ENCODE measurements at regions not wholly inside any gene's neighbourhood (a gene's known extent, or its start where the extent isn't known, plus 50 kb on each side); places are given as distances from the start of the nearest gene placed in this dataset.

- POLR2A ChIA-PET = no interaction called here
- no peak overlapping the region for H3K4me3 ChIP-seq (ENCODE audit: low read depth, low read length)
- H3K27me3 ChIP-seq (ENCODE audit: control insufficient read depth, insufficient read depth, low read length) = no peaks in the 10 kb centered on the region
- H3K9me3 ChIP-seq (ENCODE audit: control insufficient read depth, insufficient read depth, low read length) = peaks cover 37% of the 10 kb centered on the region
- H3K27ac ChIP-seq (ENCODE audit: low read depth, low read length) = no peak overlapping the region
- CTCF ChIA-PET = no interaction called here
- DNase-seq (ENCODE audit: low read depth, low spot score) = no peak
- TF ChIP-seq CTCF (IDR thresholded peaks at IDR 0.05; ENCODE audit: low read depth, low read length) = no peak
These were observed 199.0 kb downstream of the BCL11B start for GRCh38 chr14:99072956-99073355.

GRCh38 chr14:99073431-99073830, 198.6 kb downstream of the BCL11B start:
- no peak overlapping the region for H3K4me3 ChIP-seq (ENCODE audit: low read depth, low read length)
- peaks cover 34% of the 10 kb centered on the region for H3K9me3 ChIP-seq (ENCODE audit: control insufficient read depth, insufficient read depth, low read length)
- ChIA-PET CTCF (no interaction called here), POLR2A (no interaction called here)
- H3K27me3 ChIP-seq (ENCODE audit: control insufficient read depth, insufficient read depth, low read length) = no peaks in the 10 kb centered on the region
- TF ChIP-seq CTCF (IDR thresholded peaks at IDR 0.05; ENCODE audit: low read depth, low read length) = no peak
- no peak for DNase-seq (ENCODE audit: low read depth, low spot score)
- no peak overlapping the region for H3K27ac ChIP-seq (ENCODE audit: low read depth, low read length)

GRCh38 chr14:99075061-99075460, 196.9 kb downstream of the BCL11B start:
- H3K9me3 ChIP-seq (ENCODE audit: control insufficient read depth, insufficient read depth, low read length) = peaks cover 33% of the 10 kb centered on the region
- no peak overlapping the region for H3K27ac ChIP-seq (ENCODE audit: low read depth, low read length)
- CTCF ChIA-PET = no interaction called here
- no peaks in the 10 kb centered on the region for H3K27me3 ChIP-seq (ENCODE audit: control insufficient read depth, insufficient read depth, low read length)
- POLR2A ChIA-PET = no interaction called here
- no peak for DNase-seq (ENCODE audit: low read depth, low spot score)
- TF ChIP-seq CTCF (IDR thresholded peaks at IDR 0.05; ENCODE audit: low read depth, low read length) = no peak
- H3K4me3 ChIP-seq (ENCODE audit: low read depth, low read length) = no peak overlapping the region

GRCh38 chr14:99075771-99076375, 196.1 kb downstream of the BCL11B start:
- no peak for DNase-seq (ENCODE audit: low read depth, low spot score)
- no peak overlapping the region for H3K4me3 ChIP-seq (ENCODE audit: low read depth, low read length)
- H3K9me3 ChIP-seq (ENCODE audit: control insufficient read depth, insufficient read depth, low read length) = peaks cover 29% of the 10 kb centered on the region
- no peak for TF ChIP-seq CTCF (IDR thresholded peaks at IDR 0.05; ENCODE audit: low read depth, low read length)
- POLR2A ChIA-PET = no interaction called here
- no peak overlapping the region for H3K27ac ChIP-seq (ENCODE audit: low read depth, low read length)
- no peaks in the 10 kb centered on the region for H3K27me3 ChIP-seq (ENCODE audit: control insufficient read depth, insufficient read depth, low read length)
- CTCF ChIA-PET = no interaction called here

- Histone ChIP-seq H3K9me3 (ENCODE audit: control insufficient read depth, insufficient read depth, low read length) (peaks cover 29% of the 10 kb centered on the region), H3K27ac (ENCODE audit: low read depth, low read length) (no peak overlapping the region), H3K27me3 (ENCODE audit: control insufficient read depth, insufficient read depth, low read length) (no peaks in the 10 kb centered on the region), H3K4me3 (ENCODE audit: low read depth, low read length) (no peak overlapping the region)
- POLR2A ChIA-PET = no interaction called here
- CTCF ChIA-PET = no interaction called here
- TF ChIP-seq CTCF (IDR thresholded peaks at IDR 0.05; ENCODE audit: low read depth, low read length) = no peak
- DNase-seq (ENCODE audit: low read depth, low spot score) = no peak
These were observed 194.7 kb downstream of the BCL11B start for GRCh38 chr14:99077076-99077843.

All from AG04450 (cell line).